Tibial nerve (tissue), 4 donors: ENCODE measurements at regions not wholly inside any gene's neighbourhood (a gene's known extent, or its start where the extent isn't known, plus 50 kb on each side); places are given as distances from the start of the nearest gene placed in this dataset.

Source experiments
- DNase-seq, 2 donors: peaks; one replicate each; pipeline ENCODE4 v3.0.0-alpha.2; 2019; ENCODE audit warnings: low spot score in 2 of 2
- H3K27ac ChIP-seq, 4 donors: fragments of 200-600 bp; sonication (generic) in 3 of 4; one replicate each; pipeline ENCODE4 v1.5.1; 2017 to 2019; ENCODE audit warnings: mild to moderate bottlenecking in 1 of 4
- H3K27me3 ChIP-seq, 2 donors: fragments of 200-600 bp; sonication (generic) in 1 of 2; one replicate each; pipeline versions ENCODE4 v1.5.1 to v1.6.0; 2017 to 2019
- H3K36me3 ChIP-seq, 3 donors: fragments of 200-600 bp; sonication (generic); one replicate each; pipeline ENCODE4 v1.5.1; 2018 to 2019
- H3K4me1 ChIP-seq, 4 donors: fragments of 200-600 bp; sonication (generic) in 3 of 4; one replicate each; pipeline ENCODE4 v1.5.1; 2017 to 2019
- H3K4me3 ChIP-seq, 4 donors: fragments of 200-600 bp; sonication (generic) in 3 of 4; one replicate each; pipeline ENCODE4 v1.5.1; 2017 to 2019; ENCODE audit warnings: mild to moderate bottlenecking in 1 of 4, moderate library complexity in 1 of 4
- H3K9me3 ChIP-seq, 4 donors: fragments of 200-600 bp; sonication (generic) in 3 of 4; one replicate each; pipeline ENCODE4 v1.5.1; 2017 to 2019
- EP300 ChIP-seq, 2 donors: sonication (generic); formaldehyde crosslinking; IDR thresholded peaks; one replicate each; pipeline ENCODE4 v1.6.1; 2017; ENCODE audit warnings: antibody characterized with exemption in 2 of 2, mild to moderate bottlenecking in 1 of 2
- POLR2A ChIP-seq, 2 donors: fragments of 450-650 bp; IDR thresholded peaks; one replicate each; pipeline ENCODE4 v1.6.1; 2017; ENCODE audit warnings: antibody characterized with exemption in 2 of 2, mild to moderate bottlenecking in 2 of 2, moderate library complexity in 2 of 2
- WGBS, 2 donors: methylation state at CpG; one replicate each; pipeline ENCODE4 v1.1.5; 2018; 5-methylcytosine and 5-hydroxymethylcytosine counted together
- TF ChIP-seq, protein P1 (sequence below), 5 experiments: fragments of 200-600 bp in 3 of 5; fragments of 450-650 bp in 2 of 5; sonication (generic) in 3 of 5; IDR thresholded peaks; one replicate each; pipeline ENCODE4 v1.5.1; 2016 to 2019; ENCODE audit warnings: antibody characterized with exemption in 5 of 5, mild to moderate bottlenecking in 3 of 5, moderate library complexity in 2 of 5

DNA sequence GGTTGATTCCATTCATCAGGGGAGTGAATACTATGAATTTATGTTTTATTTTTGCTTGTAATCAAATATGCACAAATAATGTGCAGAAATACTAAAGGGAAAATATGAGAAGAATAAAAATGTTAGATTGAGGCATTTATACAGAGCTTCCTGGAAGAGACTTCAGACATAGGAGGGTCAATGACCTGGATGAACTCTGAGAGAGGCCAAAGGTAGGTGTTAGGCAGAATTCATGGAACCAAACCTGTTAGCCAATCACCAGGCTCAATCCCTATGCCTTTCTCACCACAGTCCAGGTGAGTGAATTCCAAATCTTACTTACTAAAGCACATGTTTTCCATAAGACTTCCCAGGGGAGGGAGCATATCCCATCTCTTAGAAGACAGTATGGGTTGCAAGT is 130.4 kb upstream of the NTF3 start:
- H3K4me3 ChIP-seq, result no peak overlapping the region
- H3K4me1 ChIP-seq, result no peaks in the 10 kb centered on the region
- no peaks in the 10 kb centered on the region for H3K9me3 ChIP-seq
- H3K36me3 ChIP-seq, result no peaks in the 10 kb centered on the region
- H3K27me3 ChIP-seq, result no peaks in the 10 kb centered on the region
- TF ChIP-seq, protein P1, sequence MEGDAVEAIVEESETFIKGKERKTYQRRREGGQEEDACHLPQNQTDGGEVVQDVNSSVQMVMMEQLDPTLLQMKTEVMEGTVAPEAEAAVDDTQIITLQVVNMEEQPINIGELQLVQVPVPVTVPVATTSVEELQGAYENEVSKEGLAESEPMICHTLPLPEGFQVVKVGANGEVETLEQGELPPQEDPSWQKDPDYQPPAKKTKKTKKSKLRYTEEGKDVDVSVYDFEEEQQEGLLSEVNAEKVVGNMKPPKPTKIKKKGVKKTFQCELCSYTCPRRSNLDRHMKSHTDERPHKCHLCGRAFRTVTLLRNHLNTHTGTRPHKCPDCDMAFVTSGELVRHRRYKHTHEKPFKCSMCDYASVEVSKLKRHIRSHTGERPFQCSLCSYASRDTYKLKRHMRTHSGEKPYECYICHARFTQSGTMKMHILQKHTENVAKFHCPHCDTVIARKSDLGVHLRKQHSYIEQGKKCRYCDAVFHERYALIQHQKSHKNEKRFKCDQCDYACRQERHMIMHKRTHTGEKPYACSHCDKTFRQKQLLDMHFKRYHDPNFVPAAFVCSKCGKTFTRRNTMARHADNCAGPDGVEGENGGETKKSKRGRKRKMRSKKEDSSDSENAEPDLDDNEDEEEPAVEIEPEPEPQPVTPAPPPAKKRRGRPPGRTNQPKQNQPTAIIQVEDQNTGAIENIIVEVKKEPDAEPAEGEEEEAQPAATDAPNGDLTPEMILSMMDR (IDR thresholded peaks at IDR 0.05), result no peak
- TF ChIP-seq POLR2A (IDR thresholded peaks at IDR 0.05) (no peak), EP300 (IDR thresholded peaks at IDR 0.05) (no peak)
- H3K27ac ChIP-seq, result no peak overlapping the region
- DNase-seq, result no peak

DNA sequence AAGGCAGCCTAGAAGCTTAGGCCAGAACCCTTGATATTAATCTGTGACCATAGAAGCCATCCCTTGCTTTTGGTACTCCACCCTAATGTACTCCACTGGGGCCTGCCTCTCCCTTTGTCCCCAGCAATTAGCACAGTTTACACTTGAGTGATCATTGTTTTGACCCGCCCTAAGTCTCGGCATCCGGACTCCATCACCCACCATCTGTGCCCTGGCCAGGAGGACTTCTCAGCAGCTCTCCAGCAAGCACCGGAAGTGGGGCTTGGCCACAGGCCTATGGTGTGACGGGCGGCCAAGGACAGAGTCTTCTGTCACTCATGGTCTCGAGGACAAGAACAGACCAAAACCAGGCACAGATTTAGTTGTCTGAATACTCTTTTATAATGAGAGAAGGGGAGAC is 126.5 kb upstream of the NTF3 start:
- Histone ChIP-seq H3K4me3 (no peak overlapping the region), H3K27ac (no peak overlapping the region), H3K9me3 (no peaks in the 10 kb centered on the region), H3K4me1 (no peaks in the 10 kb centered on the region), H3K36me3 (no peaks in the 10 kb centered on the region), H3K27me3 (no peaks in the 10 kb centered on the region)
- TF ChIP-seq POLR2A (IDR thresholded peaks at IDR 0.05) (no peak), EP300 (IDR thresholded peaks at IDR 0.05) (no peak)
- TF ChIP-seq, protein P1 (IDR thresholded peaks at IDR 0.05), result no peak
- WGBS, 2 donors, result 87 to 90% methylated on average over 7 of the region's 7 CpGs
- DNase-seq, result no peak

DNA sequence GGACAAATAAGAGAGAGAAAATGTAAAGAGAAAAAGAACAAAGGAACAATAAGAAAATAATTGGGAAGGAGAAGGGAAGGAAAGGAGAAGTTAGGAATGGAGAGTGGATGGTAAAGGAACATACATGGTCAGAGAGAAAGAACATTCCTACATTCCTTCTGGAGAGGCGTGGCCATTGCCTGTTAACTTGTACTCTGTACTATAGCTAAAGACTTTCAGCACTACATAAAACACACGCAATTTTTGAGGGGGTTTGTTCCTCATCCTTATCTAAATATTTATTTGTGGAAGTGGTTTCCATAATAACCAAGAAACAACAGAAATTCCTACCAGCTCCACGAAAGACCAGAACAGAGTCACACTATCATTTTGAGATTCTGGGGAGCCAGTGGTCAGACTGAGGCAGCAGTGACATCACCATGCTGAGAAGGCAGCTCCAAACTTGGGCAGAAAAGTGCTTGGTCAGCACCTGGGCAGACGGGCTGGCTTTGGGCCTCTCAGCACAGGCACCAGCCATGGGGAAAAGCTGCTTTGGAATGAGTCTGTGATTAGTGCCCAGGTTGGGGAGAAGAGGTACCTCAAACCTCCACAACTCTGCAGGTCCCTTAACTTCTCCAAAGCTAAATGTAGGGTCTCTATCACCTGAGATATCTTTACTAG is 125.9 kb upstream of the NTF3 start:
- no peak for DNase-seq
- H3K4me3 ChIP-seq, result no peak overlapping the region
- no peaks in the 10 kb centered on the region for H3K9me3 ChIP-seq
- H3K4me1 ChIP-seq, result no peaks in the 10 kb centered on the region
- TF ChIP-seq POLR2A (IDR thresholded peaks at IDR 0.05), result no peak
- no peak for TF ChIP-seq EP300 (IDR thresholded peaks at IDR 0.05)
- TF ChIP-seq, protein P1 (IDR thresholded peaks at IDR 0.05), result no peak
- no peaks in the 10 kb centered on the region for H3K36me3 ChIP-seq
- H3K27ac ChIP-seq, result no peak overlapping the region
- 72 to 76% methylated on average over 4 of the region's 4 CpGs for WGBS, 2 donors
- H3K27me3 ChIP-seq, result no peaks in the 10 kb centered on the region

DNA sequence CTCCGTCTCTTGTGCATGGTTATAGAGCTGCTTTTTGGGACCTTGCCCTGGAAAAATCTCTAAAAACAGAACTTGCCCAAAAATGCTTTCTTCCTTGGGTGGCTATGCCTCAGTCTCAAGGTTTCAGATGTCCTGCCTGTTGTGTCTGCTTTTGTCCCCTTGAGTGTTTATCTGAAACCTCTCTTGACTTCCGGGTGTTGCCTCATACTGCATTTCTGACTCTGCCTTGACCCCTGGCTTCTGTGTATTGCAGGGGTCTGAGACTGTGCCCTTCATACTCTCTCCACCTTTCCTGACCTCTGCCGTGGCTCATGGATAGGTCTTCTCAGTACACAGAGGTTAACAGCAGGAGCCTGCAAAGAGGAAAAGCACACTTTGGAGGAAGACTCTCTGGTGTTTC is 124.8 kb upstream of the NTF3 start:
- no peaks in the 10 kb centered on the region for H3K4me1 ChIP-seq
- H3K36me3 ChIP-seq, result no peaks in the 10 kb centered on the region
- H3K27ac ChIP-seq, result no peak overlapping the region
- H3K27me3 ChIP-seq, result no peaks in the 10 kb centered on the region
- TF ChIP-seq EP300 (IDR thresholded peaks at IDR 0.05) (no peak), POLR2A (IDR thresholded peaks at IDR 0.05) (no peak)
- TF ChIP-seq, protein P1 (IDR thresholded peaks at IDR 0.05), result no peak
- no peaks in the 10 kb centered on the region for H3K9me3 ChIP-seq
- H3K4me3 ChIP-seq, result no peak overlapping the region
- no peak for DNase-seq
- 51 to 56% methylated on average over 3 of the region's 3 CpGs for WGBS, 2 donors

DNA sequence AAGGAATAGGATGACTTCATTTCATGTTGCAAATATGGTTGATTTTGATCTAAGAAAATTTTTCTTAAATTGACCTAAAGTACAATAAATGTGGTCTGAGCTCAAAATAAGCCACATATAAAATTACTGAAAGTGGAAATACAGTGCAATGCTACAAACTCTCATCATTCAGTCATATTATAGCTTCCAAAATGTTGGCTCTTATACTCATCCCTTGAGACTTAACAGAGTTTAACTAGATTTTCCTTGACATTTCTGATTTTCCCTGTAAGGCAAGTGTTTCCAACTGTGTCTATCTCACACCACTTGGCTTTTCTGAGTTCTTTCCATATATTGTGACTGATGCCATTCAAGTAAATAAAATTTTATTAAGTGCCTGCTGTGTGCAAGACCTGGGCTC is 123.7 kb upstream of the NTF3 start:
- H3K27me3 ChIP-seq, result no peaks in the 10 kb centered on the region
- TF ChIP-seq POLR2A (IDR thresholded peaks at IDR 0.05), result no peak
- TF ChIP-seq EP300 (IDR thresholded peaks at IDR 0.05), result no peak
- DNase-seq, result no peak
- no peak overlapping the region for H3K27ac ChIP-seq
- no peaks in the 10 kb centered on the region for H3K9me3 ChIP-seq
- H3K4me1 ChIP-seq, result no peaks in the 10 kb centered on the region
- no peak overlapping the region for H3K4me3 ChIP-seq
- no peaks in the 10 kb centered on the region for H3K36me3 ChIP-seq

DNA sequence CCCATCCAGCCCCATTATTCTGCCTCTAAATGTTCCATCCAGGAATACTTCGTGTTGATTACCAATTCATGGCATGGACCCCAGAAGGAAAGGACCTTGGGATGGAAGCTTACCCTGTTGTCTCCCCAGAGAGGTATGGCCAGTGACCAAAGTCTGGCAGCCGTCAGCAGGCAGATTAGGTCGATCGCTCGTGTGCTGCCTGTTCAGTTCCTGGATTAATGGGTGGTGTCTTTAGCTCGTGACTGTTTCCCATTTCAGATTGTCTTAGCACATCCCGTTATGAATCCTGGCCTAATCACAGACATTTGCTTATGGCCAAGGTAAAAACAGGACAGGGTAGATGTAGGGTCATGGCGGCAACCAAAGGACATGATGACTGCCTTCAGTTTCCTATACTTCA is 122.9 kb upstream of the NTF3 start:
- no peaks in the 10 kb centered on the region for H3K36me3 ChIP-seq
- no peak for TF ChIP-seq EP300 (IDR thresholded peaks at IDR 0.05)
- TF ChIP-seq, protein P1 (IDR thresholded peaks at IDR 0.05), result no peak
- no peak for TF ChIP-seq POLR2A (IDR thresholded peaks at IDR 0.05)
- 79 to 82% methylated on average over 8 of the region's 8 CpGs for WGBS, 2 donors
- no peak for DNase-seq
- H3K4me1 ChIP-seq, result no peaks in the 10 kb centered on the region
- H3K27me3 ChIP-seq, result no peaks in the 10 kb centered on the region
- H3K4me3 ChIP-seq, result no peak overlapping the region
- no peaks in the 10 kb centered on the region for H3K9me3 ChIP-seq
- no peak overlapping the region for H3K27ac ChIP-seq
